Neural progenitor cell (in vitro differentiated cells): ENCODE measurements at regions not wholly inside any gene's neighbourhood (a gene's known extent, or its start where the extent isn't known, plus 50 kb on each side); places are given as distances from the start of the nearest gene placed in this dataset.

Experiments
- DNase-seq: peaks from one replicate; pipeline ENCODE4 v3.0.0-alpha.2; 2016; ENCODE audit warnings: low spot score
- H2AFZ ChIP-seq: fragments of 200-600 bp; sonication (generic); replicated peaks from 2 replicates; pipeline ENCODE4 v1.6.1; 2016; ENCODE audit warnings: antibody characterized with exemption
- H3F3A ChIP-seq: fragments of 200-600 bp; sonication (generic); 2 replicates; pipeline ENCODE4 v1.6.1; 2016; ENCODE audit warnings: antibody characterized with exemption, low read depth
- H3K27ac ChIP-seq: fragments of 200-600 bp; sonication (generic); 2 replicates; pipeline ENCODE4 v1.5.1; 2016; ENCODE audit warnings: mild to moderate bottlenecking
- H3K27me3 ChIP-seq: fragments of 200-600 bp; sonication (generic); 2 replicates; pipeline ENCODE4 v1.6.1; 2016; ENCODE audit warnings: mild to moderate bottlenecking, moderate library complexity
- H3K36me3 ChIP-seq: fragments of 200-600 bp; sonication (generic); 2 replicates; pipeline ENCODE4 v1.5.1; 2016
- H3K4me1 ChIP-seq: fragments of 200-600 bp; sonication (generic); 2 replicates; pipeline ENCODE4 v1.6.1; 2016; ENCODE audit warnings: mixed run types
- H3K4me2 ChIP-seq: fragments of 200-600 bp; sonication (generic); 2 replicates; pipeline ENCODE4 v1.6.1; 2016
- H3K4me3 ChIP-seq: fragments of 200-600 bp; sonication (generic); 2 replicates; pipeline ENCODE4 v1.5.1; 2016
- H3K79me2 ChIP-seq: fragments of 200-600 bp; sonication (generic); 2 replicates; pipeline ENCODE4 v1.6.1; 2016; ENCODE audit warnings: low read depth
- H3K9ac ChIP-seq: fragments of 200-600 bp; sonication (generic); 2 replicates; pipeline ENCODE4 v1.6.1; 2016
- H3K9me3 ChIP-seq: fragments of 200-600 bp; sonication (generic); 2 replicates; pipeline ENCODE4 v1.5.1; 2016; ENCODE audit warnings: low read depth
- H4K20me1 ChIP-seq: fragments of 200-600 bp; sonication (generic); 2 replicates; pipeline ENCODE4 v1.6.1; 2016; ENCODE audit warnings: low read depth
- H3K27ac Mint-ChIP-seq: 3 replicates; pipeline ENCODE4 v1.8.0; 2021; ENCODE audit warnings: mixed read lengths
- H3K27me3 Mint-ChIP-seq: 2 replicates; pipeline ENCODE4 v1.8.0; 2022; ENCODE audit warnings: low read depth, mild to moderate bottlenecking, inconsistent platforms, moderate library complexity, mixed read lengths; ENCODE audit not compliant: insufficient read depth
- H3K36me3 Mint-ChIP-seq: 3 replicates; pipeline ENCODE4 v1.8.0; 2021; ENCODE audit warnings: mixed read lengths
- H3K4me1 Mint-ChIP-seq: 3 replicates; pipeline ENCODE4 v1.8.0; 2021; ENCODE audit warnings: mixed read lengths
- H3K4me3 Mint-ChIP-seq: 3 replicates; pipeline ENCODE4 v1.8.0; 2021; ENCODE audit warnings: mild to moderate bottlenecking, moderate library complexity, mixed read lengths
- H3K9me3 Mint-ChIP-seq: 3 replicates; pipeline ENCODE4 v1.8.0; 2020; ENCODE audit warnings: mixed read lengths
- CTCF ChIP-seq: fragments of 200-600 bp; sonication (generic); IDR thresholded peaks from 2 replicates; pipeline ENCODE4 v1.5.1; 2017; ENCODE audit warnings: antibody characterized with exemption, mild to moderate bottlenecking
- EZH2 ChIP-seq: fragments of 200-600 bp; sonication (generic); IDR thresholded peaks from 2 replicates; pipeline ENCODE4 v1.6.1; 2017; ENCODE audit warnings: antibody characterized with exemption, mild to moderate bottlenecking, moderate library complexity
- EZH2phosphoT487 ChIP-seq: fragments of 200-600 bp; sonication (generic); IDR thresholded peaks from 2 replicates; pipeline ENCODE4 v1.6.1; 2017; ENCODE audit warnings: antibody characterized with exemption

GRCh38 chr3:194038960-194039359 is 97.0 kb upstream of the HES1 start:
- Histone ChIP-seq H3K36me3 (no peaks in the 10 kb centered on the region), H3K4me1 (peaks cover 11% of the 10 kb centered on the region), H3F3A (peaks cover 6% of the 10 kb centered on the region), H3K4me2 (no peak overlapping the region), H3K27ac (no peak overlapping the region), H4K20me1 (no peaks in the 10 kb centered on the region), H3K4me3 (no peak overlapping the region), H3K79me2 (no peaks in the 10 kb centered on the region), H2AFZ (no peak overlapping the region), H3K9ac (no peak overlapping the region), H3K9me3 (no peaks in the 10 kb centered on the region), H3K27me3 (no peaks in the 10 kb centered on the region)
- Mint-ChIP-seq H3K36me3 (no peaks in the 10 kb centered on the region), H3K4me1 (peaks cover 35% of the 10 kb centered on the region), H3K9me3 (no peaks in the 10 kb centered on the region), H3K4me3 (no peak overlapping the region), H3K27me3 (peaks cover 17% of the 10 kb centered on the region), H3K27ac (peak overlapping the region; percentile 67)
- TF ChIP-seq EZH2phosphoT487 (no peak), CTCF (no peak), EZH2 (no peak)
- no peak for DNase-seq

GRCh38 chr3:194040516-194041273 is 95.3 kb upstream of the HES1 start:
- TF ChIP-seq EZH2 (no peak), EZH2phosphoT487 (no peak), CTCF (no peak)
- no peak for DNase-seq
- Mint-ChIP-seq H3K27me3 (peaks cover 14% of the 10 kb centered on the region), H3K4me1 (peaks cover 25% of the 10 kb centered on the region), H3K9me3 (no peaks in the 10 kb centered on the region), H3K27ac (peak overlapping the region; percentile 42), H3K4me3 (no peak overlapping the region), H3K36me3 (no peaks in the 10 kb centered on the region)
- Histone ChIP-seq H2AFZ (no peak overlapping the region), H3K27me3 (no peaks in the 10 kb centered on the region), H3F3A (peaks cover 5% of the 10 kb centered on the region), H3K4me1 (peaks cover 5% of the 10 kb centered on the region), H3K36me3 (no peaks in the 10 kb centered on the region), H3K4me3 (no peak overlapping the region), H4K20me1 (no peaks in the 10 kb centered on the region), H3K79me2 (no peaks in the 10 kb centered on the region), H3K9me3 (no peaks in the 10 kb centered on the region), H3K4me2 (no peak overlapping the region), H3K9ac (no peak overlapping the region), H3K27ac (no peak overlapping the region)

GRCh38 chr3:194042927-194043326 is 93.0 kb upstream of the HES1 start:
- no peaks in the 10 kb centered on the region for H3K9me3 Mint-ChIP-seq
- TF ChIP-seq EZH2 (no peak), EZH2phosphoT487 (no peak), CTCF (no peak)
- peaks cover 12% of the 10 kb centered on the region for H3K27me3 Mint-ChIP-seq
- H4K20me1 ChIP-seq, result no peaks in the 10 kb centered on the region
- peaks cover 5% of the 10 kb centered on the region for H3K4me1 ChIP-seq
- no peaks in the 10 kb centered on the region for H3K79me2 ChIP-seq
- H3K36me3 ChIP-seq, result no peaks in the 10 kb centered on the region
- H3K4me3 Mint-ChIP-seq, result no peak overlapping the region
- H3K9me3 ChIP-seq, result no peaks in the 10 kb centered on the region
- no peak overlapping the region for H3K27ac Mint-ChIP-seq
- H3K4me1 Mint-ChIP-seq, result peaks cover 26% of the 10 kb centered on the region
- H3K27ac ChIP-seq, result no peak overlapping the region
- DNase-seq, result no peak
- no peak overlapping the region for H2AFZ ChIP-seq
- no peaks in the 10 kb centered on the region for H3K27me3 ChIP-seq
- no peaks in the 10 kb centered on the region for H3K36me3 Mint-ChIP-seq
- no peak overlapping the region for H3K9ac ChIP-seq
- peaks cover 5% of the 10 kb centered on the region for H3F3A ChIP-seq
- H3K4me2 ChIP-seq, result no peak overlapping the region
- H3K4me3 ChIP-seq, result no peak overlapping the region
